Neural progenitor cell (in vitro differentiated cells): ENCODE measurements at regions not wholly inside any gene's neighbourhood (a gene's known extent, or its start where the extent isn't known, plus 50 kb on each side); places are given as distances from the start of the nearest gene placed in this dataset.

Source experiments
- EZH2phosphoT487 ChIP-seq: fragments of 200-600 bp; sonication (generic); IDR thresholded peaks from 2 replicates; pipeline ENCODE4 v1.6.1; 2017; ENCODE audit warnings: antibody characterized with exemption
- TF ChIP-seq, protein P1 (sequence below): fragments of 200-600 bp; sonication (generic); IDR thresholded peaks from 2 replicates; pipeline ENCODE4 v1.5.1; 2017; ENCODE audit warnings: antibody characterized with exemption, mild to moderate bottlenecking

DNA sequence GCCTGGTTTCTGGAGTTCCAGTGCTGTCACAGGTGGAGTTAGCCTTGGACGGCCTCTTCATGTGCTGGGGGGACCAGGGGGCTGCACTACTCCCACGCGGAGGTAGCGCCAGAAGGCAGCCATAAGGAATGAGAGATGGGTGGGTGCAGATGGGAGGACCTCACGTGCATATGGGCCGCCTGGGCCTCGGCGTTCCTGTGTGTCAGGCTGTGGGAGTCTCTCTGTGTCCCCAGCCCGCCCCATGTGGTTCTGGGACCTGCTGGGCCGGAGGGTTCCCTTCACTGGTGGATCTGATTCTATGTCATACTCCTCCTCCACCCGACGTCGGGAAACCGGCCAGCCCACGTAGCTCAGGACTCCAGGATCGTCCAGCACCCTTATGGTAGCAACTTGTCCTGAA lies 149.0 kb upstream of the SOX1 start:
- TF ChIP-seq, protein P1, sequence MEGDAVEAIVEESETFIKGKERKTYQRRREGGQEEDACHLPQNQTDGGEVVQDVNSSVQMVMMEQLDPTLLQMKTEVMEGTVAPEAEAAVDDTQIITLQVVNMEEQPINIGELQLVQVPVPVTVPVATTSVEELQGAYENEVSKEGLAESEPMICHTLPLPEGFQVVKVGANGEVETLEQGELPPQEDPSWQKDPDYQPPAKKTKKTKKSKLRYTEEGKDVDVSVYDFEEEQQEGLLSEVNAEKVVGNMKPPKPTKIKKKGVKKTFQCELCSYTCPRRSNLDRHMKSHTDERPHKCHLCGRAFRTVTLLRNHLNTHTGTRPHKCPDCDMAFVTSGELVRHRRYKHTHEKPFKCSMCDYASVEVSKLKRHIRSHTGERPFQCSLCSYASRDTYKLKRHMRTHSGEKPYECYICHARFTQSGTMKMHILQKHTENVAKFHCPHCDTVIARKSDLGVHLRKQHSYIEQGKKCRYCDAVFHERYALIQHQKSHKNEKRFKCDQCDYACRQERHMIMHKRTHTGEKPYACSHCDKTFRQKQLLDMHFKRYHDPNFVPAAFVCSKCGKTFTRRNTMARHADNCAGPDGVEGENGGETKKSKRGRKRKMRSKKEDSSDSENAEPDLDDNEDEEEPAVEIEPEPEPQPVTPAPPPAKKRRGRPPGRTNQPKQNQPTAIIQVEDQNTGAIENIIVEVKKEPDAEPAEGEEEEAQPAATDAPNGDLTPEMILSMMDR, result no peak
- TF ChIP-seq EZH2phosphoT487, result no peak
